ENCODE measurements at regions not wholly inside any gene's neighbourhood (a gene's known extent, or its start where the extent isn't known, plus 50 kb on each side); places are given as distances from the start of the nearest gene placed in this dataset.
"Not testable (repeated sequence)": the region's sequence is repeated elsewhere in the genome, so short reads cannot be mapped to it uniquely, and the experiment has no call there.

DNA sequence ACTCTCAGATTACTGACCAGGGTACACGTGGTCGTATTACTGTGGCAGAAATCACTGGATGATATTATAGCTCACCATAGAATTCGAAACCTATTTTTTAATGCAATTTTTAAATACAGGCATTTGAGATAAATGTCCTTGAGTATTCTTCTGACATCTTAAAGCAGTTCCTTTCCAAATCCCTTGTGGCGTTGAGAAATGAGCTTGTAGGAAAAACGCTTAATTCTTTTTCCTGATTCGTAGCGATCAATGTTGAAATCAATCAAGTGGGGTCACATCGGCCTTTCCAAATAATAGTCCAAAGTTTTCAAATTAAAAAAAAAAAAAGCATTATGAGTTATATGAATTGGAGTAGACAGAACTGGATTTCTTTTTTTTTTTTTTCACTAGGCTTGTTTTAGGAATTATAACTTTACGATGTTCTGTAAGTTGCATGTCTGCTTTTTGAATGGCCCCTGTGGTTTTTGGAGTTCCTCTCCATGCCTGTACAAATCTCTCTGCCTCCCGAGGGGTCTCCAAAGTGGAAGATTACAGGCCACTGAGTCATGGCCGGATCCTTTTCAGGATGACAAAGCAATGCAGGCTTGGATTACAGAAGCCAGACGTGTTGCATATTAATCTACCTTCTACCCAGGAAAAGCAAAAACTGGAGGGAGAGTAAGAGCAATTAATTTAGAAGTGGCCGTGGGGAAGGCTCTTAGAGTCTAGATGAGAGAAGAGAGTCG is 226.1 kb downstream of the SHOX start:
- H3K36me3 ChIP-seq = no peaks in the 10 kb centered on the region

GRCh38 chrX:853304-853703 is 222.7 kb downstream of the SHOX start:
- Histone ChIP-seq H3K4me1 (no peaks in the 10 kb centered on the region), H3K36me3 (no peaks in the 10 kb centered on the region), H3K4me3 (ENCODE audit: low read depth, low read length) (no peak overlapping the region), H3K27me3 (no peaks in the 10 kb centered on the region), H3K9me3 (no peaks in the 10 kb centered on the region)
- DNase-seq = no peak
- TF ChIP-seq, protein P1, sequence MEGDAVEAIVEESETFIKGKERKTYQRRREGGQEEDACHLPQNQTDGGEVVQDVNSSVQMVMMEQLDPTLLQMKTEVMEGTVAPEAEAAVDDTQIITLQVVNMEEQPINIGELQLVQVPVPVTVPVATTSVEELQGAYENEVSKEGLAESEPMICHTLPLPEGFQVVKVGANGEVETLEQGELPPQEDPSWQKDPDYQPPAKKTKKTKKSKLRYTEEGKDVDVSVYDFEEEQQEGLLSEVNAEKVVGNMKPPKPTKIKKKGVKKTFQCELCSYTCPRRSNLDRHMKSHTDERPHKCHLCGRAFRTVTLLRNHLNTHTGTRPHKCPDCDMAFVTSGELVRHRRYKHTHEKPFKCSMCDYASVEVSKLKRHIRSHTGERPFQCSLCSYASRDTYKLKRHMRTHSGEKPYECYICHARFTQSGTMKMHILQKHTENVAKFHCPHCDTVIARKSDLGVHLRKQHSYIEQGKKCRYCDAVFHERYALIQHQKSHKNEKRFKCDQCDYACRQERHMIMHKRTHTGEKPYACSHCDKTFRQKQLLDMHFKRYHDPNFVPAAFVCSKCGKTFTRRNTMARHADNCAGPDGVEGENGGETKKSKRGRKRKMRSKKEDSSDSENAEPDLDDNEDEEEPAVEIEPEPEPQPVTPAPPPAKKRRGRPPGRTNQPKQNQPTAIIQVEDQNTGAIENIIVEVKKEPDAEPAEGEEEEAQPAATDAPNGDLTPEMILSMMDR (IDR thresholded peaks at IDR 0.05; ENCODE audit: low read depth, low read length) = no peak

More for the DNA sequence above, 226.1 kb downstream of the SHOX start:
- no peaks in the 10 kb centered on the region for H3K4me1 ChIP-seq
- TF ChIP-seq, protein P1 (IDR thresholded peaks at IDR 0.05; ENCODE audit: low read depth, low read length) = no peak
- DNase-seq = no peak
- no peaks in the 10 kb centered on the region for H3K27me3 ChIP-seq
- no peak overlapping the region for H3K4me3 ChIP-seq (ENCODE audit: low read depth, low read length)
- no peaks in the 10 kb centered on the region for H3K9me3 ChIP-seq

DNA sequence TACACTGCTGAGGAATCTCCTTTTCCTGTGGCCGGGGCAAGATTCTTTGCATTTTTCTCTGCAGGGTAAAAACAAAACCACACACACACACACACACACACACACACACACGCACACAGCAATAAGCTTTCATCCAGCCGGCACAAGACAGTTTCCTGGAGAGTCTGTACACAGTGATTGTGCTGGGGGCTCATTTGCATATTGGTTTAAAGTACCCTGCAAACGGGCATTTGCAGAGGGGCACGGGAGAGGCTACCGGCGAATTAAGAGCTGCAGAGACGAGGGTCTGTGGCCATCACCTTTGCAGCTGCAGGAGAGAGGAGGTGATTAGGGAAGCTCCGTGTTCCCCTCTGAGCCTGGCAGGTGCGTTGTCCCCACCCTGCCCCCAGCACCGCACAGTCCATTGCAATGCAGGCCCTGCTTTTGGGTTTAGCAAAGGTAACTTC is 219.9 kb downstream of the SHOX start:
- H3K36me3 ChIP-seq = no peaks in the 10 kb centered on the region
- DNase-seq = no peak
- TF ChIP-seq, protein P1 (IDR thresholded peaks at IDR 0.05; ENCODE audit: low read depth, low read length) = no peak
- H3K4me1 ChIP-seq = no peaks in the 10 kb centered on the region
- H3K4me3 ChIP-seq (ENCODE audit: low read depth, low read length) = no peak overlapping the region
- no peaks in the 10 kb centered on the region for H3K9me3 ChIP-seq
- no peaks in the 10 kb centered on the region for H3K27me3 ChIP-seq

DNA sequence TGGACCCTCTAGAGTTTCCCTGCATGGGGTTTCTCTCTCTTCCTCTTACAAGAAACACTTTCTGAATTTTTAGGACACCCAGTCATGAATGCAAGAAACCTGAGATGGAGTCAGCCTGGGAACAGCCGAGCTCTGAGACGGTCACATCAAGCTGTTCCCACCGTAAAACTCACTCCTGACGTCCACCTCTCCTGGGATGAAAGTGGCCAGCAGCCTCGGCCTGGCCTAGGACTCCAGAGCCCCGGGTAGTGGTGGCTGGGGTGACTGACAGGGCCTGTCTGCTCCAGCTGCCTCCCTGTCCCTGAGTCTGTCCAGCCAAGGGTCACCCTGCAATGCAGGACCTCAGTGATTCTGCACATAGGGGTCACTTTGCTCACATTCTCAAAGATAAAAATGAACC is 217.8 kb downstream of the SHOX start:
- TF ChIP-seq, protein P1 (IDR thresholded peaks at IDR 0.05; ENCODE audit: low read depth, low read length) = no peak
- Histone ChIP-seq H3K27me3 (no peaks in the 10 kb centered on the region), H3K36me3 (no peaks in the 10 kb centered on the region), H3K4me1 (no peaks in the 10 kb centered on the region), H3K9me3 (no peaks in the 10 kb centered on the region), H3K4me3 (ENCODE audit: low read depth, low read length) (no peak overlapping the region)
- no peak for DNase-seq

DNA sequence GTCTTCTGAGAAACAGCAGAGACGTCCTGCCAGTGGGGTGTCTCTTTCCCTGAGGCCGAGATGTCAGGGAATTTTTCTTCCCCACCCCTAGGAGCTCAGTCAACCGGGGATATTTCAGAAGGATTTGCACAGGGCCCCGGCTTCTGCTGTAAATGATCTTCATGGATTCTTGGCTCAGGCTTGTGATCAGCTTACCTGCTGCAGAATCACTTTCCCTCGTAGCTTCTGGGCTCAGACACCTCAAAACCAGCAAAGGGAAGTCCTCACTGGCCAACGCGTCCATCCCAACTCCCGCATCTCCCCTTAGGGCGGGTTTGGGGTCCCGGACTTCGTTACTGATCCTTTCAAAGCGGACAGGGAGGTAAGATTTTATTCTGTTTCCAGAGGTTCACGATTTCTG is 212.7 kb downstream of the SHOX start:
- no peaks in the 10 kb centered on the region for H3K9me3 ChIP-seq
- H3K4me3 ChIP-seq (ENCODE audit: low read depth, low read length) = no peak overlapping the region
- DNase-seq = no peak

DNA sequence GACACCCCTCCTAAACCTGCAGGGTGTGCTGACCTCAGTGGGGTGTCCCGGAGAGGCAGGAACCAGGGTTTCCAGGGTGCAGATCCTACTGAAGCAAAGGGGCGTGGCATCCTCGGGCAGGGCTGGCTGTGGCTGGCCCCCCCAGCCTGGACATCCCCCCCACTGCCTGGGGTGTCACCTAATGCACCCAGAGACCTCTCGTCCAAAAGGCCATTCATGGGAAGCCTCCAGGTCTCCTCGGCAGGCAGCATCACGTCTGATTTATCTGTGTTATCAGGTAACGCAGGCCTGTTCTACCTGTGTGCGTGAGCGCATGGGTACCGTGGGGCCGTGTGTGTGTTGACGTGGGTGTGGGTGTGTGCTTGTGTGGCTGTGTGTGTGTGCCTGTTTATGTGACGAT is 210.0 kb downstream of the SHOX start:
- no peaks in the 10 kb centered on the region for H3K9me3 ChIP-seq
- H3K36me3 ChIP-seq = no peaks in the 10 kb centered on the region
- TF ChIP-seq, protein P1 (IDR thresholded peaks at IDR 0.05; ENCODE audit: low read depth, low read length) = no peak
- H3K4me3 ChIP-seq (ENCODE audit: low read depth, low read length) = no peak overlapping the region
- H3K4me1 ChIP-seq = no peaks in the 10 kb centered on the region
- H3K27me3 ChIP-seq = no peaks in the 10 kb centered on the region
- no peak for DNase-seq

More for the DNA sequence above, 212.7 kb downstream of the SHOX start:
- no peaks in the 10 kb centered on the region for H3K27me3 ChIP-seq
- TF ChIP-seq, protein P1 (IDR thresholded peaks at IDR 0.05; ENCODE audit: low read depth, low read length) = no peak
- no peaks in the 10 kb centered on the region for H3K36me3 ChIP-seq
- H3K4me1 ChIP-seq = no peaks in the 10 kb centered on the region

DNA sequence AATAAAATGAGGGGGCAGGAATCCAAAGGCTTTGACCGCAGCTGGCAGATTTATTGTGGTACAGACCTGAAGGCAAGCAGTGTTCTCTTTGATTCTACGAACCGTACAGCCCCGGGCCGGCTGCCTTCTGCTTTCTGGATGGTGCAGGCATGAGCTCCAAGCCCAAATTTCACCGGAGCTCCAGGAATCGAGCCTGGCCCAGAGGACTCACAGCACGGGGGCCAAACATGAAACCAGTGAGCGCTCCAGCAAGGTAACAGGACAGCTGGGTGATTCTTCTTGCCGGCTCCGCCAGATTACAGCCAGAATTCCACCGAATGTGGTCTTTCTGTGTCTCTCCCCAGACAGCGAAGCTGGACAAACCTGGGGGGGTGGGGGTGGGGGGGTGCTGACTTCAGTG is 208.1 kb downstream of the SHOX start:
- H3K9me3 ChIP-seq; H3K4me1 ChIP-seq; H3K36me3 ChIP-seq; H3K4me3 ChIP-seq (ENCODE audit: low read depth, low read length); DNase-seq; H3K27me3 ChIP-seq: not testable (repeated sequence)

DNA sequence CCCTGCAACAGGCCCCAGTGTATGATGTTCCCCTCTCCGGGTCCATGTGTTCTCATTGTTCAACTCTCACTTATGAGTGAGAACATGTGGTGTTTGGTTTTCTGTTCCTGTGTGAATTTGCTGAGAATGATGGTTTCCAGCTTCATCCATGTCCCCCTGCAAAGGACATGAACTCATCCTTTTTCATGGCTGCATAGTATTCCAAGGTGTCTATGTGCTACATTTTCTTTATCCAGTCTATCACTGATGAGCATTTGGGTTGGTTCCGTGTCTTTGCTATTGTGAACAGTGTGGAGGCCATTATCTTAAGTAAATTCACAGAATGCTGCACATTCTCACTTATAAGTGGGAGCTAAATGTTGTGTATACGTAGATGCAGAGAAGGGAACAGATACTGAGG is 205.3 kb downstream of the SHOX start:
- not testable (repeated sequence) for H3K4me3 ChIP-seq (ENCODE audit: low read depth, low read length); DNase-seq; H3K4me1 ChIP-seq; H3K9me3 ChIP-seq; H3K36me3 ChIP-seq; H3K27me3 ChIP-seq

Measured in BE2C (cell line).